Central memory CD4-positive, alpha-beta T cell (primary cell): ENCODE measurements at regions not wholly inside any gene's neighbourhood (a gene's known extent, or its start where the extent isn't known, plus 50 kb on each side); places are given as distances from the start of the nearest gene placed in this dataset.

Experiments
- DNase-seq: peaks from one replicate; pipeline ENCODE4 v3.0.0; 2022

DNA sequence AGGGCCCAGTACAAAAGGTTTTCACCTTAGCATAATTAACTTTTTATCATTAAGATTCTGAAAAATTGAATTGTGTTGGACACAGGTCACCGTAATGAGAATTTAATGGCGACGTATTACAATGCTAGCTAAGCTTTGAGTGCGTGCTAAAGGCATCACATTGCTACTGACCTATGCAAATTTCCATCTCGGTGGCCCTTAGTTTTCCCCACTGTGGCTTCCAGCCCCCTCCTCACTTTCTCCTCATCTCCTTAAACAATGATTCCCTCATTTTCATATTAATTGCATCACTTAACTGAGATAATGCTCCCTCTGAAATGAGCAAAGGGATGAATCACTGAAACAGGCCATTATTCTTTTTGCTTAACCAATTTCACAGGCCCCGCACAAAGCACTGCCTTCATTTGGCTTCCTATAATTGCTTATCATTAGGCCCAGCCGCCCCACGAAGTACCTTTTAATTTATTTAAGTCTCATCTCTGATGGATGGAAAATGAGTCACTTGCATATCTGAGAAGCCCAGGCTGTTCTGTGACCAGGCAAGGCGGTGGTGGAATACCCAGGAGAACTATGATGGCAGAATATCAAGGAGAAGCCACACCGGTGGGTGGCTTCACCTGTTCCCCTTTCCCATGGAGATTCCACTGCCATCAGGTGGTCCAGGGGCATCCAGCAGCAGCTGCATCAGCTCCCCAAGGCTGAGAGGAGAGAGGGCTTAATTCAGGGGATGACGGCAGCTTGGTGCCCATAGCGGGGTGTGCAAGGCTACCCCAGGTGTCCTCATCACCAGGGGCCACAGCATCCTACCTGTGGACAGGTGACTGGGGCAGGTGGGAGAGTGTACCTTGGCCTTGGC lies 223.8 kb upstream of the BOD1L1 start:
- DNase-seq, result no peak

DNA sequence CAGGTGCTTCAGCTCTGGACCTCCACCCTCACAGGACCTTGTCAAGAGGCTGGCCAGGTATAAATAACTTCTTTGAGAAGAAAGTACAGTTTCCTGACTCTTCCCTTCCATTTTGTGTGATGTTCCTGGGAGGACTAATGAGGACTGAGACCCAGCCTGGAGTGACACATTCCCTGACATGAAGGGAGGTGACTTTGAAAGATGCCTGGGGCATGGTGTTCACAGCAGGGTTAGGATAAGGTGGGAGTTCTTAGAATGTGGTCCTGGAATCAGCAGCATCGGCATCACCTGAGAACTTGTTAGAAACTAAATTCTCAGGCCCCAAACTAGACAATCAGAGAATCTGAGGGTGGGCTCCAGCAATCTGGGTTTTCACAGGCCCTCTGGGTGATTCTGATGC lies 224.9 kb upstream of the BOD1L1 start:
- DNase-seq, result no peak

DNA sequence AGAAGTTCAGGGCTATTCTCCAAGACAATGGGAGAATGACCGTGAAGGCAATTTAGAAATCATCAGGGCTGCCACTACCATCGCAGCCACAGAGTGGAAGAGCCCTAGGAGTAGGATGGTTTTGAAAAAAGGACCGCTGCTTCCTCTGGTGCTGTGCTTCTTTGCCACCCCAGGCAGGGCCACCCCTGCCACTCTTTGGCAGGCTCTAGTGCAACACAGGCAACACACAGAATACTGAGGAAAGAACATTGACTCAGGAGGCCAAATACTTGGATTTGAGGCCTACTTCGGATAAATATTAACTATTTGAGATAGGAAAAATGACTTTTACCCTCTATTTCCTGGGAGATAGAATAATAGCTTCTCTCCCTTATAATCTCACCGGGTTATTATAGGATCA lies 228.9 kb upstream of the BOD1L1 start:
- DNase-seq, result no peak

DNA sequence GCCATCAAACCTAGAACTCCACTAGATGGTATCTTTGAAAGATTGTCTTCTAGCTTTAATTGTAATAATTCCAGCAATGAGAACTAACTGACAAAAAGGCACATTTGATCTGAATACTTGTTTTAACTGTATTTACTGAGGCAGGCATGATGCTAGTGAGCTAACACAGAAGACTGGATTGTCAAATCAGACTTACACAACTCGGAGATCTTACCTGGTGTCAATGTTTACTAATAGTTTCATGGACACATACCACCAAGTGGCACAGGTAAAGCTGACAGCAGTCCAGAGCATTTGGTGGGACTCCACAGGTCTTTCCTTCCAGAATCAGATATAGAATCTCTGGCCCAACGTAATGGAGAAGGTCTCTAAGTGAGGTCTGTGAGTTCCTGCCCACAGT lies 229.9 kb upstream of the BOD1L1 start:
- no peak for DNase-seq

DNA sequence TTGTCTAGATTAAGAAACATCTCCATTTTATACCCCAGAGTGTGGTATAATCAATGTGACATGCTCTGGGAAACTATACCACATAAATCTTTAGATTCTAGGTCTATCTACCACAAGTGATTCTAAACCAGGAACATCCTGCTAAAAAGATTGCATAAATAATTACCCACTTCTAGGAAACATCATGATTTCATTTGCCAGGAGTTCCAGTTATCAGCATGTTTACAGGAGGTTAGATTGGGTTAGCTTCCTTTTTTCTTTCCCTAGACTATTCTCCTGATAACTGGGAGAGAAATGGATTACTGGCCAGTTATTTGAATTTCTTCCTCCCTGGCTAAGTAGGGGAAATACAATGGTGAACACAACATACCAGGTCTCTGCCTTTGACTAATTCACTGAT lies 230.3 kb upstream of the BOD1L1 start:
- no peak for DNase-seq

DNA sequence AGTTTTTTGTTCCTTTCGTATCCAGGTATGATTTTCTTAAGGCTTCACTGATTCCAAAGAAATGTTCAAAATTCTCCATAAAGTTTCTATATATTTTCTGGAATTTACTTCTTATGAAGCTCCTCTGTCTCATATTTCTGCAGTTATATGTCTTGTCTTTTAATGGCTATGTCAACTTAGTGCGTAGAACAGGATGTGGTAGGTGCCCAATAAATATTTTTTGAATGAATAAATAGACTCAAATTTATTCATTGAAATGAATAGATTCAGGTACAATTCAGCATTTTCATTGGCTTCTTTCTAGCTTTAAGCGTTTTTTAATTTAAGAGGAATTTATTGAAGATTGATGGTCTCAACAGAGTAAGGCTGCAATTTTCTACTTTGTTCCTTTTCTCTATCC lies 231.9 kb upstream of the BOD1L1 start:
- no peak for DNase-seq

DNA sequence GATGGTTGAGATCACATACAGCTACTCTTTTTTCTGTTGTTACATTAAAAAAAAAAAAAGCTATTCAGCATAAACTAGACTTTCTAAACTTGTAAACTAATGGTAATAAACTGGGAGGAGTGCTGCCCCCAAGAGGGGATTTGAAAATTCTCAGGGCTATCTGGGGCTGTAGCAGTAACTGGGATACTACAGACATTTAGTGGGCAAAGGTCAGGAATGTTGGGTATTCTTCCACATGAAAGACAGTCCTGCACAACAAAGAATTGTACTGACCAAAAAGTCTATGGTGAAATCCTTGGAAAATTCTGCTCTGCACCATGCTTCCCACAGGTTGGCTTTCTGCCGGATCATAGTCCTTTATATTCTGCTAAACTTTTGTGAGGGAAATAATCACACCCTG lies 232.6 kb upstream of the BOD1L1 start:
- DNase-seq, result no peak

DNA sequence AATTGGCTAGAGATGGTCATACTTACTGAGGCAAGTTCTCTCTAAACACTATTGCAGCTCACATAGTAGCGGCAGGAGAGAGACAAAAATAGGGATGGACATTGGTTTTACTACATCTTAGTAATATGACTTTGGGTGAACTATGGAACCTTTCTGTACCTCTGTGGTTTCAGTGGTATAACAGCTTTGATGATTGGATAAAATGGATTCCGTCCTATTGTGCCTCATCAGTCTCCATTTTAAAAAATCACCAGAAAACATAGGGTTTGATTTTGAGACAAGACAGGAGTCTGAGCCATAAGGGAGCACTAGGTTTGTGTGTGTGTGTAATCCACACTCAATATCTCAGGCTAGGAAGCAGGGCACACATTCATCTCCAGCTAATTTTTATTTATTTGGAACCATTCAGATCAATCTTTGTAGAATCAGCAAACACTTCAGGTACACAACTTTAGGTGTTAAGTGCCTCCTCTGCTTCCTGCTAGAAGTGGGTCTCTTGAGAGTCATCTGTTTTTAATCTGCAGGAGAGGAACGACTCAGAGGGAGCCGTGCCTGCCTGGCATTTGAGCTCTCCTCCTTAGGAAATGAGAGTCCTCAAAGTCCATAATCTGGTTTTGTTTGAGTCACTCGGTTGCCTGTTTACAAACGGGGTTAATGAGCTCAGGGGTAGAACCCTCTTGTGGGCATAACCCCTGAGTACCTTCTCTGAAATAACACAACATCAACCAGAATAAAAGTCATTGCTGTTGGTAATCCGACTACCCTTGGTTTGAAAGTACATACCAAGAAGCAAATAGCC lies 238.5 kb upstream of the BOD1L1 start:
- no peak for DNase-seq

DNA sequence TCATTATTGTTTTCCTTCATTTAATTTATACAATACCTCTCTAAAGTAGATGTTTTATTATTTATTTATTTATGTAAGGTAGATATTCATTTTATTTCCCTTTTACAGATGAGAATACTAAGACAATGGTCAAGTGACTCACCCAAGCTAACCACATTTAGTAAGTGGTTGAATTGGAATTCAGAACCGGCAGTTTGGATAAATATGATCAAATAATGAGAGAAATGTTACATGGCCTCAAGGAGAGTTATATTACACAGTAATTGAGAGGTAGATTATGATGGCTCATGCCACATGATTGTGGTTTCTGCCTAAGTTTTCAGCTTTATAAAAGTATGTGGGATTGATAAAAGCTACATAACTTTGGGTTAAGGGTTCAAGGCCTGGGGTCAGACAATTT lies 239.4 kb upstream of the BOD1L1 start:
- DNase-seq, result no peak

DNA sequence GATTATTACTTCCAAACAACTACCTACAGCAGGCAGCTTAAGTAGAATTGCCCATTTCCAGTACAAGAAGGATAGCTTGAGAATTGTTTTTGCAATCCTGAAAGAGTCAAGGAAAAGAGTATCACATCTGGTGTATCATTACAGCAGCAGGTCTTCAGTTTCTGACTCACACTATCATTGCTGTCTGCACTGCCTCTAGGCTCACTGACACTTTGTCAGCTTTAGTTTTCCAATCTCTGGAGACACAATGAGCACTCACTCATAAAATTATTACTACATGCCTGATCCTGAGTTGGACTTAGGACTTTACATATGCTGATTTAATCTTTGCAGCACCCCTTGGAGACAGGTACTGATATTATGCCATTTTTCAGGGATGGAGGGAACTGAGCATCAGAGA lies 244.6 kb upstream of the BOD1L1 start:
- DNase-seq, result no peak

DNA sequence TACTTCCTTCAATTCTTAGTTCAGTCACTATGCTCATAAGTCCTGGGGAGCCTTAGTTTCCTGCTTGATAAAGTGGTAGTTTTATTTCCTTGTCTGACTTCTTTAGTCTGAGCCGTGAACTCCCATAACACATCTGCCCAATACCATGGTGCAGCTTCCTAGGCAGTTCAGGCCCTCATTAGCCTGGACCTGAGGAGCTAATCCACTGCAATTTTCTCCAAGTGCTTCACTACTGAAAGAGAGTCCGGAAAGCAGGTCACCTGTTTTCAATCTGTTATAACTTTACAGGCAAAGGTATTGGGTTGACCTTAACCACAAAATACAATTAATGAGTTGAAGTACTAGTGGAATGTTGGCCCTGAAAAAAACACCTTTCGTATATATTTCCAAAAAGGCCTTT lies 245.4 kb upstream of the BOD1L1 start:
- no peak for DNase-seq

DNA sequence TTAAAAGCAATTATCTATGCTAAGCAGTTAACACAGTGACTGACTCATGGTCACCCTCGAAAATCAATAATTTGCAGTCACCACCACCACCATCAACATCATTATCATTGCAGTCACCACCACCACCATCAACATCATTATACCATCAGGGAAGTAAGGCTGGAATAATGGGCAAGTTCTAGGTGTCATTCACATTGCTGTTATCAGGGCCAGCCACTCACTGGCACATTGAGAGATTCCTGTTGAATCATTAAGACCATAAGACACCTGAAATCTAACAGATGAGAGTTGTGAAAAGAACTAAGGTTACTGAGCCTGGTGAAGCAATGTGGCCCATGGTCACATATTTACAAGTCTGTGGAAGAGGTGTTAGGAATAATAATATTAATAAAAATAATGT lies 247.7 kb upstream of the BOD1L1 start:
- DNase-seq, result no peak

DNA sequence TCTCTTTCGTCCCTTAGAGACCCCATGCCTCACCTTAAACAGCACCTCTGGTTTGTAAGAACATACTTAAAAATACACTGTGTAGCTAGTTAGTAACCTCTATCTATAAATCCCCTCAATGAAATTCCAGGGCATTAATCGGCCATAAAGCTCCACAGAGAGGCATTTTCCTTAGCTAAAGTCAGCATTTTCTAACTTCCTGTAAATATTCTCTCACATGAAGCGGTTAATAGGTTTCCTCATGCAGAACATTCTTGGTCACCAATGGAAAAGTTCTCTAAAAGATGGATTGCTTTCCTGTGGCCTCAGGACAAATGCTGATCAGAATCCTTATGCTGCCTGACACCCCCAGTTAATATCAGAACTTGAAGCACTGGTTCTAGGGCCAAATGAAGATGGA lies 248.6 kb upstream of the BOD1L1 start:
- DNase-seq, result no peak

DNA sequence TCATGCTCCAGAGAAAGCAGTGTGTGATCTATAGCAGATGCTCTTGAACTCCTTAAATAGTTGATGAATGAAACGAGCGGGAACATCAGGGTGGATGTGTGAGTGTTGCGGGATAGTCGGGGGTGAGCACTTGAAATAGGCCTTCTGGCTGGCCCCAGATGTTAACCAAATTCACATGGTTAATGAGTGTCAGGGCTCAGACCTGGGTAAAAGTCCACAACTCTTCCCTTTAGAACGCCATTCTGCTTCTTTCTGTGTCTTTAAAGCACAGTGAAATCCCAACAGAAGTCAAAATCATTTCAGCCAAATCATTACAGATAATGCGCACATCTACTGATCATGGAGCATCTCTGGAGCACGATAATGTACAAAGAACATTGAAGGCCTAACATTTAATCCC lies 249.4 kb upstream of the BOD1L1 start:
- DNase-seq, result no peak

DNA sequence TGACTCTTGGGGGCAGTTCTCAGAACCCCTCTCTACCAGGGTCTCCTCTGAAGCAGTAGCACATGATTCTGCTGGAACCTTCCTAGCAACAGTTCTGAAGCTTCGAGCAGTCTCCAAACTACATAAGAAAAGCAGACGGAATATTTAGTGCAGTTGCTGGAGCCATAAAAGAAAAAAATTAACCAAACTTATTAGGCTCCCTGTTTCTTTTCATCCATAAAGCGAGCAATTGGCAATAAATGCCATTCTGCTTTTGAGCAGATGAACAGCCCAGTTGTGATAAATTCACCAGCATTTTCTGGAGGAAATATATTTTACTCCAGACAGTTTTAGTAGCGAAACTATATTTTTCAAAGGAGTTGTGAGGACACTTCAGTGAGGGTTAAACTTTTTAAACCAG lies 250.1 kb upstream of the BOD1L1 start:
- DNase-seq, result no peak

DNA sequence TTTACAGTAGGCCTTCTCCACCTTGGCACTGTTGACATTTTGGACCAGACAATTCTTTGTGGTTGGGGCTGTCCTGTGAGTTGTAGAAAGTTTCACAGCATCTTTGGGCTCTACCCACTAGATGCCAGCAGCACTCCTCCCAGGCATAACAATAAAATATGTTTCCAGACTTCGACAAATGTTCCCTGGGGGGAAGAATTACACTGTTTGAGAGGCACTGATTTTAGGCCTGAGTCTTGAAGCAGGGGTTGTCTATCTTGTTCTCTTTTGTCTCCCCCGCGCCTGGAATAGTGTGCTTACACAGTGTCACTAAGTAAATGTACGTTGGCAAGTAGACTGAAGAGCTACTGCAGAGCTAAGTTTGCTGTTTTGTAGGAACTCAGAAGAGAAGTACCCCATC lies 254.4 kb upstream of the BOD1L1 start:
- DNase-seq, result no peak

DNA sequence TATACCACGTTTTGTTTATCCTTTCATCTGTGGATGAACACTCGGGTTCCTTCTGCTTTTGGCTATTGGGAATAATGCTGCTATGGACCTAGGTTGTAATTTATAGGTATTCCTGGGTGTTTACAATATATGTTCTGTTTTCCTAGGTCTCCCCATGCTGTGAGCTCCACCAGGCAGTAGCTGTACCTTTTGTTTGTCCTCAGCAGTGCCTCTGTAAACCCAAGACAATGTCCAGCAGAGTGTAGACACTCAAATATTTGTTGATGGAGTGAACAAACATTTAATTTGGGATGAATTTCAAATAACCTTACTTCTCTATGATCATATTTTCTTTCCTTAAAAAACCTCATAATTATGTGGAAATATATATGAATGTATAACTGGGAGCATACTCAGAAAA lies 259.5 kb upstream of the BOD1L1 start:
- DNase-seq, result no peak

DNA sequence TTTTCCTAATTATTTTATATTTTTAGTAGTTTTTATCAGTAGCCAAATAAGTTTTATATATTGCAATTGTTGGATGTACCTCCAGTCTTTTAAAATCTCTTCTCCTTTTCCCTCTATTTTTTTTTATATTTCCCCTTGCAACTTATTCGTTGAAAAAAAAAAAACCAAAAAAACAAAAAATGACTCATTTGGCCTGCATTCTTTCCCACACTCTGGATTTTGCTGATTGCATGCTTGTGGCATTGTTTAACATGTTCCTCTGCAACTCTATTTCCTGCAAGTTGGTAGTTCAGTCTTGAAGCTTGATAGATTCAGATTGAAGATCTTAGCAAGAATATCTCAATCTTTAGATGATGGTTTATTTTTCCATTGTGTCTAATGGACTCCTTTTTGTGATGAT lies 260.6 kb upstream of the BOD1L1 start:
- no peak for DNase-seq

DNA sequence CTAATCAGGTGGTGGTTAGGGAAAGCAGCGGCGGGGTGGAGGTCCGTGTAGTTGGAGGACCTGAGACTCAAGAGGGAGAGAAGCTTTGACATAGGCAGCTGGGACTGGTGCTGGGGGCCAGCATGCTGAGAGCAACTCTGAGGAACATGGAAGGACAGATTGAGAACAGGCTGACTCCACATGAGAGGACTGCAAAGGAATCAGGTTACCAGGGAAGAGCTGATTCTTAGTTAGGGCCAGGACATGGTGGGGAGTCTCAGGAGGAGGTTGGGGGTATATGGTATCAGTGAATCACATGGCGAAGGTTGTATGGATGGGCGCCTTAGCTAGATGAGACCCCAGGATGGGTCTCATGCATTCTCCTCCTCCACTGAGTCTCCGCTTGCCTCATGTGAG lies 264.0 kb upstream of the BOD1L1 start:
- no peak for DNase-seq

DNA sequence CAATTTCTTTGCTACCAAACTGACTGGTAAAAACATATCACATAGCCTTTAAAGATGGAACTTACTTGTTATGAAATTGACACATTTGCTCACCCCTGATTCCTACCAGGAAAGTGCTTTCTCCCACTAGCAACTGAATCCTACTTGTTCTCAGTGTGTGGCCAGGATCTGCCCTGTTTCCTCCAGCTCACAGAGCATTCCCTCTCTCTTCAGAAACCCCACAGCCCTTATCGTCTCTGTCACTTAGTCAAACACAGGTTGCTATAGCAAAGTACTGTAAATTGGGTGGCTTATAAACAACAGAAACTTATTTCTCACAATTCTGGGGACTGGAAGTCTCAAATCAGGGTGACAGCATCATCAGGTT lies 265.2 kb upstream of the BOD1L1 start:
- DNase-seq, result no peak

DNA sequence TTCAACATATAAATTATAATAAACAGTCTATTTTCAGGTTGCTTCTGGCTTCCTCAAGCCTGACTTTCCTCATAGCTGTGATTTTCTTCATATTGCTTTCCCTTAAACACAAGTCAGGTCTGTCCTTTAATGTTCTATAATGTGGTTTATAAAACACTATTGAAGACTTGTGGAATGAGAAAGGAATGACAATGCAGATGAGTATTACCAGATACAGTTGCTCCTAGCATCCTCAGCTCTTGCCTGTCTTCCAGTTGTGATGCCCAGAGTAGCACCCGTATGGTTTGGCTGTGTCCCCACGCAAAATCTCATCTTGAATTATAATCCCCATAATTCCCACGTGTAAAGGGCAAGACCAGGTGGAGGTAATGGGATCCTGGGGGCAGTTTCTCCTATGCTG lies 265.7 kb upstream of the BOD1L1 start:
- no peak for DNase-seq

DNA sequence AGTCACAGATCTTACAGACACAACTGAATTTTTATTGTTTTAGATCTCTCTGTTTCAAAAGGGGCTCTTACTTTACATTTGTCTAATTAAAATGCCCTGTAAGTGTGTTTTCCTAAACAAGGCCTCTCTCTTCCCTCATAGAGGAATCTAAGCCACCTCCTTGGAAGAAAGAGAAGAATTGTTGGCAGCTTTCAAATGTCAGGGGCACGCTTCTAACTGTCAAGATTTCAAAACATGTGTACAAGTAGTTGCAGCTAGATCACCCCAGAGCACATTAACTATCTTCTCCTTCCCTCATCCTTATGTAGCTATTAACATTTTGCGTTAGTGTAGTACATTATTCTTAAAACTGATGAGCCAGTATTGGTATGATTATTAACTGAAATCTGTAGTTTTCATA lies 266.5 kb upstream of the BOD1L1 start:
- no peak for DNase-seq

DNA sequence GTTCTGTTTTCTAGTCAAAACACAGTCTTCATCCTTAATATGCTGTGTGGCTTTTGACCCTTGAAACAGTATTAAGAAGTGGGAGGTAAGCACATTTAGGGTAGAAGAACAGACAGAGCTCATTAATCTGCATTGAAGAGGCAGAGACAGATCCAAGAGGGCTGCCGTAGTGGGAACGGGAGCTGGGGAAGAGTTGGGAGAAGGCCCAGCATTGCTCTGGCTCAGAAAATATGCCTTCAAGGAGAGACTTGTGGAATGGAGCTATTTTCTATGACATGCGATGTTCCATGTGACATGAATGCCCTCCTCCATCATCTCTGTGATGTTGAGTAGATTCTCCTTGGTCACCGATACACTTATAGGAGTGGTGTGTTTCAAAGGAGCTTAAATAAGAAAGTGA lies 273.3 kb upstream of the BOD1L1 start:
- no peak for DNase-seq

DNA sequence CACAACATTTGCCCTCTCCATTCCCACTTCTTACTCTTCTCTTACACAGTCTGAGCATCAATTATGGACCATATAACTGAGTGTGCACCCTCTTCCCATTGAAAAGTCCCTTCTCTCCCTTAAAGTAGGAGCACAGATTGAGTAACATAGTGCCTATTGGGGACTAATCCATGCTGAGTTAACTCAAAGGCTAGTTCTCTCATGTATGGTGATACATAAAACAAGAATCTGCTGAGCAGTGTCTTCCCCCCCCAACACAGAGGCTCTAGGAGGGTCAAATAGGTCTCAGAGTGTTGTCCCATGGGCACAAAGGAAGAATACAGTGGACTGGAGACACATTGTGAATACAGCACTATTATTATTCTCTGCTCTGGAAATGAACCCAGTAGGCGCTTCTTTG lies 274.6 kb upstream of the BOD1L1 start:
- DNase-seq, result no peak

DNA sequence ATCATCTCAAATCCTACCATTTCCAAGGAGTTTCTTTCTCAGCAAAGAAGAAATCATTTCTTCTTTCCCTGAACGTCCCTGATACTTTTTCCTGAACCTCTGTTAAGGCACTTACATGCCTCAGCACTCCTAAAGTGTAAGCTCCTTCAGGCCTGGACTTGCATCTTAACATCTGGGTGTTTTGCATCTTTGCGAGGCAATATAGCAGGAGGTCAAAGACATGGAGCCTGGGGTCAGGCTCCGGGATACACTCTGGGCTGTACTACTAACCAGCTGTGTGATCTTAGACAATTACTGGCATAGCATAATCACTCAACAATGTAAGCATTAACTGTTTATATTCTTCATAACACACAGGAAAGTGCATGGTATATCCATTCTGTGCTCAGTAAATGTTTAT lies 275.5 kb upstream of the BOD1L1 start:
- no peak for DNase-seq
